ENCODE measurements at regions not wholly inside any gene's neighbourhood (a gene's known extent, or its start where the extent isn't known, plus 50 kb on each side); places are given as distances from the start of the nearest gene placed in this dataset.

DNA sequence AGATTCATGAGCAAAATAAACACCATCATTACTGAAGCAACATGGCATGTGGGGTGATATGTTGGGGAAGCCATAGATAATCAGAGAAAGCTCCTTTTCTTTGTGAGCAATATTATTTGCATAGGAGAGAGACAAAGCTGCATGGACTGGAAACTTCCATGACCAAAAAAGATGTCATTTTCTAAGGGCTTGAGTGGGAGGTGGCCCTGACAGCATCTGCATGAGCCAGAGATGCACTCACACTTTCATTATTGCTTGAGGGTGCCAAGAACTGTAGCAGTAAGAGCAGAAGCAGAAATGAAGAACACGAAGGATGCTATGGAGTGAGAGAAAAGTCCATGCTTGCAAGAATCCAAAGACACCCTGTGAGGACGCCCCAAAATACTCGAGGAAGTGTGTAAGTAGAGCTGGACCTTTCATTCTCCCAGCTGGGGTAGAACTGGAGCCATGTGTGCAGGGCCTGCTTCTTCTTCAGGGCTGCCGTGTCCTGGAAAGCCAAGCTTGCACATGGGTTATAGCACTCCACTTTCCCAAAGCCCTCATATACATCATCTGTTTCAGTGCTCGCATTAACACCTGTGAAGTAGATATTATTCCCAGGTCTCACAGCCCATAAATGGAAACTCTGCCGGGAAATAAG lies 851.2 kb downstream of the DHX35 start (continued):
- TF ChIP-seq TBP (IDR thresholded peaks at IDR 0.05; ENCODE audit: low read depth, low read length) (no peak), CHD1 (IDR thresholded peaks at IDR 0.05; ENCODE audit: low read depth, low read length) (no peak), SP1 (IDR thresholded peaks at IDR 0.05; ENCODE audit: low read depth, low read length) (no peak)
- TF ChIP-seq, protein P1, sequence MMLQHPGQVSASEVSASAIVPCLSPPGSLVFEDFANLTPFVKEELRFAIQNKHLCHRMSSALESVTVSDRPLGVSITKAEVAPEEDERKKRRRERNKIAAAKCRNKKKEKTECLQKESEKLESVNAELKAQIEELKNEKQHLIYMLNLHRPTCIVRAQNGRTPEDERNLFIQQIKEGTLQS (IDR thresholded peaks at IDR 0.05; ENCODE audit: insufficient read depth, low read depth, low read length): no peak
